ENCODE measurements at regions not wholly inside any gene's neighbourhood (a gene's known extent, or its start where the extent isn't known, plus 50 kb on each side); places are given as distances from the start of the nearest gene placed in this dataset.

DNA sequence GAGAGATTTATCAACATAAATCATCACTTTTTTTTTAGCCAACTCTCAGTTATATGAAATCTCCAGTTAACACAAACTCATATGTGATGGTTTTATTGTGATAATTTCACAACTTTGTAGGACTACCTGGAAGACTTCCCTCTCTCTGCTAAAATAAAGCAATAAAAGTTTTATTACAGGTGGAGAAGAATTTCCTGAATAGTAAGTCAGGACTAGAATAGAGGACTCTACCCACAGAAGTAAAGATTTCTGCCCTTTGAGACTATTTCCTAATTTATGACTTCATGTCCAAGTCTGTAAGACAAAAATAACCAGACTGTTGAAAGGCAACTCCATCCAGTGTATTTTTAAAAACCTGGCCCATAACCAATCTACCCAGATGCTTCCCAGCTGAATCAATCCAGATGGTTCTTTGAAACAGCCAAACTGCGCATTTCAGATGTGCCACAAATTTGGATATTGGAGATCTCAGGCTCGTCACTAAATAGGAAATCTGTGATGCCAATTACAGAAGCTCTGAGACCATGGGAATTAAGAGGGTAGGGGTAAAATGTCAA, 234.0 kb upstream of the NMUR2 start:
- TF ChIP-seq, protein P1, sequence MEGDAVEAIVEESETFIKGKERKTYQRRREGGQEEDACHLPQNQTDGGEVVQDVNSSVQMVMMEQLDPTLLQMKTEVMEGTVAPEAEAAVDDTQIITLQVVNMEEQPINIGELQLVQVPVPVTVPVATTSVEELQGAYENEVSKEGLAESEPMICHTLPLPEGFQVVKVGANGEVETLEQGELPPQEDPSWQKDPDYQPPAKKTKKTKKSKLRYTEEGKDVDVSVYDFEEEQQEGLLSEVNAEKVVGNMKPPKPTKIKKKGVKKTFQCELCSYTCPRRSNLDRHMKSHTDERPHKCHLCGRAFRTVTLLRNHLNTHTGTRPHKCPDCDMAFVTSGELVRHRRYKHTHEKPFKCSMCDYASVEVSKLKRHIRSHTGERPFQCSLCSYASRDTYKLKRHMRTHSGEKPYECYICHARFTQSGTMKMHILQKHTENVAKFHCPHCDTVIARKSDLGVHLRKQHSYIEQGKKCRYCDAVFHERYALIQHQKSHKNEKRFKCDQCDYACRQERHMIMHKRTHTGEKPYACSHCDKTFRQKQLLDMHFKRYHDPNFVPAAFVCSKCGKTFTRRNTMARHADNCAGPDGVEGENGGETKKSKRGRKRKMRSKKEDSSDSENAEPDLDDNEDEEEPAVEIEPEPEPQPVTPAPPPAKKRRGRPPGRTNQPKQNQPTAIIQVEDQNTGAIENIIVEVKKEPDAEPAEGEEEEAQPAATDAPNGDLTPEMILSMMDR (IDR thresholded peaks at IDR 0.05): no peak
- TF ChIP-seq POLR2A (IDR thresholded peaks at IDR 0.05): no peak

Data from lower leg skin (tissue), 3 donors.